ENCODE measurements at regions not wholly inside any gene's neighbourhood (a gene's known extent, or its start where the extent isn't known, plus 50 kb on each side); places are given as distances from the start of the nearest gene placed in this dataset.

GRCh38 chr4:4685810-4686795 lies 144.3 kb upstream of the STX18 start:
- Mint-ChIP-seq H3K27me3 (ENCODE audit: unreplicated experiment) (no peaks in the 10 kb centered on the region), H3K9me3 (ENCODE audit: low read depth, unreplicated experiment) (peaks cover 3% of the 10 kb centered on the region), H3K4me3 (ENCODE audit: low read depth, unreplicated experiment) (no peak overlapping the region), H3K36me3 (ENCODE audit: insufficient read depth, unreplicated experiment) (no peaks in the 10 kb centered on the region), H3K27ac (ENCODE audit: unreplicated experiment) (no peak overlapping the region), H3K4me1 (ENCODE audit: low read depth, unreplicated experiment) (no peaks in the 10 kb centered on the region)
- intact Hi-C loops (cut with micrococcal nuclease; ENCODE audit: unreplicated experiment), result no loop called here
- DNase-seq, result no peak
- CTCF ChIA-PET, result no interaction called here
- TF ChIP-seq, protein P1, sequence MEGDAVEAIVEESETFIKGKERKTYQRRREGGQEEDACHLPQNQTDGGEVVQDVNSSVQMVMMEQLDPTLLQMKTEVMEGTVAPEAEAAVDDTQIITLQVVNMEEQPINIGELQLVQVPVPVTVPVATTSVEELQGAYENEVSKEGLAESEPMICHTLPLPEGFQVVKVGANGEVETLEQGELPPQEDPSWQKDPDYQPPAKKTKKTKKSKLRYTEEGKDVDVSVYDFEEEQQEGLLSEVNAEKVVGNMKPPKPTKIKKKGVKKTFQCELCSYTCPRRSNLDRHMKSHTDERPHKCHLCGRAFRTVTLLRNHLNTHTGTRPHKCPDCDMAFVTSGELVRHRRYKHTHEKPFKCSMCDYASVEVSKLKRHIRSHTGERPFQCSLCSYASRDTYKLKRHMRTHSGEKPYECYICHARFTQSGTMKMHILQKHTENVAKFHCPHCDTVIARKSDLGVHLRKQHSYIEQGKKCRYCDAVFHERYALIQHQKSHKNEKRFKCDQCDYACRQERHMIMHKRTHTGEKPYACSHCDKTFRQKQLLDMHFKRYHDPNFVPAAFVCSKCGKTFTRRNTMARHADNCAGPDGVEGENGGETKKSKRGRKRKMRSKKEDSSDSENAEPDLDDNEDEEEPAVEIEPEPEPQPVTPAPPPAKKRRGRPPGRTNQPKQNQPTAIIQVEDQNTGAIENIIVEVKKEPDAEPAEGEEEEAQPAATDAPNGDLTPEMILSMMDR (IDR thresholded peaks at IDR 0.05; ENCODE audit: unreplicated experiment), result no peak
- BruUV-seq (replicated peaks), result no TSS peak

- Mint-ChIP-seq H3K4me3 (ENCODE audit: low read depth, unreplicated experiment) (no peak overlapping the region), H3K27me3 (ENCODE audit: unreplicated experiment) (no peaks in the 10 kb centered on the region), H3K9me3 (ENCODE audit: low read depth, unreplicated experiment) (no peaks in the 10 kb centered on the region), H3K4me1 (ENCODE audit: low read depth, unreplicated experiment) (no peaks in the 10 kb centered on the region), H3K36me3 (ENCODE audit: insufficient read depth, unreplicated experiment) (no peaks in the 10 kb centered on the region), H3K27ac (ENCODE audit: unreplicated experiment) (no peak overlapping the region)
- no TSS peak for BruUV-seq (replicated peaks)
- TF ChIP-seq, protein P1 (IDR thresholded peaks at IDR 0.05; ENCODE audit: unreplicated experiment), result no peak
- DNase-seq, result no peak
- CTCF ChIA-PET, result interaction anchor here (0.5 kb wide), 1 partner anchor 56 kb away, joined by 3 read pairs; no protein-coding TSS in a partner anchor
- intact Hi-C loops (cut with micrococcal nuclease; ENCODE audit: unreplicated experiment), result no loop called here
Measured at GRCh38 chr4:4681653-4682052, 139.8 kb upstream of the STX18 start.

GRCh38 chr4:4680758-4681157 lies 138.9 kb upstream of the STX18 start:
- TF ChIP-seq, protein P1 (IDR thresholded peaks at IDR 0.05; ENCODE audit: unreplicated experiment), result no peak
- no peaks in the 10 kb centered on the region for H3K9me3 Mint-ChIP-seq (ENCODE audit: low read depth, unreplicated experiment)
- no peak for DNase-seq
- intact Hi-C loops (cut with micrococcal nuclease; ENCODE audit: unreplicated experiment), result no loop called here
- no peaks in the 10 kb centered on the region for H3K4me1 Mint-ChIP-seq (ENCODE audit: low read depth, unreplicated experiment)
- no peak overlapping the region for H3K4me3 Mint-ChIP-seq (ENCODE audit: low read depth, unreplicated experiment)
- CTCF ChIA-PET, result no interaction called here
- no peak overlapping the region for H3K27ac Mint-ChIP-seq (ENCODE audit: unreplicated experiment)
- BruUV-seq (replicated peaks), result no TSS peak
- H3K36me3 Mint-ChIP-seq (ENCODE audit: insufficient read depth, unreplicated experiment), result no peaks in the 10 kb centered on the region
- no peaks in the 10 kb centered on the region for H3K27me3 Mint-ChIP-seq (ENCODE audit: unreplicated experiment)

- H3K27me3 Mint-ChIP-seq (ENCODE audit: unreplicated experiment), result no peaks in the 10 kb centered on the region
- intact Hi-C loops (cut with micrococcal nuclease; ENCODE audit: unreplicated experiment), result no loop called here
- CTCF ChIA-PET, result no interaction called here
Measured at GRCh38 chr4:4680243-4680642, 138.4 kb upstream of the STX18 start.

More at GRCh38 chr4:4680243-4680642, 138.4 kb upstream of the STX18 start:
- H3K36me3 Mint-ChIP-seq (ENCODE audit: insufficient read depth, unreplicated experiment), result no peaks in the 10 kb centered on the region
- DNase-seq, result no peak
- TF ChIP-seq, protein P1 (IDR thresholded peaks at IDR 0.05; ENCODE audit: unreplicated experiment), result no peak
- no peak overlapping the region for H3K4me3 Mint-ChIP-seq (ENCODE audit: low read depth, unreplicated experiment)
- H3K9me3 Mint-ChIP-seq (ENCODE audit: low read depth, unreplicated experiment), result no peaks in the 10 kb centered on the region
- BruUV-seq (replicated peaks), result no TSS peak
- H3K4me1 Mint-ChIP-seq (ENCODE audit: low read depth, unreplicated experiment), result no peaks in the 10 kb centered on the region
- no peak overlapping the region for H3K27ac Mint-ChIP-seq (ENCODE audit: unreplicated experiment)
